ENCODE measurements at regions not wholly inside any gene's neighbourhood (a gene's known extent, or its start where the extent isn't known, plus 50 kb on each side); places are given as distances from the start of the nearest gene placed in this dataset.

- TF ChIP-seq CTCF (IDR thresholded peaks at IDR 0.05) (no peak), POLR2AphosphoS5 (IDR thresholded peaks at IDR 0.05) (no peak), POLR2A (IDR thresholded peaks at IDR 0.05) (no peak)
These were observed 370.4 kb downstream of the TUSC7 start for GRCh38 chr3:117079997-117080396.
